H1 (cell line): ENCODE measurements at regions not wholly inside any gene's neighbourhood (a gene's known extent, or its start where the extent isn't known, plus 50 kb on each side); places are given as distances from the start of the nearest gene placed in this dataset.

Experiments used
- CTCF ChIA-PET: fragments of 300-600 bp; sonication (Branson Sonifier 250); formaldehyde crosslinking; loops from one replicate; lab custom pipeline; 2021; ENCODE audit not compliant: partially characterized antibody; lab: Charles Lee
- POLR2A ChIA-PET: fragments of 300-600 bp; sonication (Branson Sonifier 250); formaldehyde crosslinking; loops from one replicate; lab custom pipeline; 2021; ENCODE audit warnings: inconsistent platforms; ENCODE audit not compliant: partially characterized antibody; lab: Charles Lee
- DNase-seq, 2 experiments: peaks; one replicate each; pipeline versions ENCODE4 v3.0.0 to v3.0.0-alpha.2; 2010 to 2022; ENCODE audit warnings: low spot score in 2 of 2, low read depth in 1 of 2, mixed read lengths in 1 of 2
- FAIRE-seq: peaks from 2 replicates; lab custom pipeline; 2011; peaks lifted over from hg19 to GRCh38; lab: Jason Lieb, UNC
- H2AFZ ChIP-seq: 2 replicates; pipeline ENCODE4 v1.8.1; 2012; ENCODE audit warnings: low read length, inconsistent platforms
- H2AK5ac ChIP-seq: 2 replicates; pipeline ENCODE4 v1.6.1; 2013; ENCODE audit warnings: low read depth, low read length
- H2BK120ac ChIP-seq: replicated peaks from 2 replicates; pipeline ENCODE3; 2013; ENCODE audit warnings: low read depth, low read length, inconsistent platforms
- H2BK12ac ChIP-seq: 2 replicates; pipeline ENCODE4 v1.6.1; 2013; ENCODE audit warnings: low read depth, low read length
- H2BK15ac ChIP-seq: 2 replicates; pipeline ENCODE4 v1.6.1; 2013; ENCODE audit warnings: low read length
- H2BK20ac ChIP-seq: 2 replicates; pipeline ENCODE4 v1.6.1; 2013; ENCODE audit warnings: low read length
- H2BK5ac ChIP-seq: 2 replicates; pipeline ENCODE4 v1.6.1; 2013; ENCODE audit warnings: low read depth, low read length
- H3K14ac ChIP-seq: 2 replicates; pipeline ENCODE4 v1.6.1; 2013; ENCODE audit warnings: inconsistent platforms; ENCODE audit not compliant: insufficient read length
- H3K18ac ChIP-seq: 2 replicates; pipeline ENCODE4 v1.6.1; 2013; ENCODE audit warnings: low read length; ENCODE audit errors: extremely low read depth
- H3K23ac ChIP-seq: 2 replicates; pipeline ENCODE4 v1.6.1; 2013; ENCODE audit warnings: inconsistent platforms; ENCODE audit not compliant: insufficient read length
- H3K23me2 ChIP-seq: 2 replicates; pipeline ENCODE4 v1.6.1; 2013; ENCODE audit warnings: low read depth, low read length
- H3K27ac ChIP-seq: 2 replicates; pipeline ENCODE4 v1.6.1; 2011; ENCODE audit warnings: low read depth, low read length, inconsistent platforms
- H3K27me3 ChIP-seq, 4 experiments: replicated peaks in 1 of 4; 1 replicate in 1 of 4; 2 replicates in 3 of 4; pipeline versions ENCODE4 v1.6.1 to v1.8.1; 2011 to 2013; ENCODE audit warnings: low read length in 3 of 4, mild to moderate bottlenecking in 3 of 4, inconsistent platforms in 2 of 4, mixed read lengths in 2 of 4, moderate library complexity in 1 of 4; ENCODE audit not compliant: control insufficient read depth in 3 of 4, insufficient read depth in 3 of 4; ENCODE audit errors: extremely low read depth in 1 of 4
- H3K36me3 ChIP-seq, 4 experiments: 2 replicates each; pipeline versions ENCODE4 v1.6.1 to v1.8.1; 2011 to 2013; ENCODE audit warnings: mild to moderate bottlenecking in 4 of 4, low read length in 3 of 4, moderate library complexity in 2 of 4, control low read depth in 1 of 4, inconsistent platforms in 1 of 4; ENCODE audit not compliant: insufficient read depth in 4 of 4, control insufficient read depth in 2 of 4
- H3K4ac ChIP-seq: replicated peaks from 2 replicates; pipeline ENCODE3; 2013; ENCODE audit warnings: low read length, low read depth, mixed read lengths, inconsistent platforms; ENCODE audit not compliant: insufficient read length
- H3K4me1 ChIP-seq, 4 experiments: replicated peaks in 1 of 4; 1 replicate in 1 of 4; 2 replicates in 3 of 4; pipeline versions ENCODE4 v1.6.1 to v1.8.1; 2011 to 2013; ENCODE audit warnings: low read length in 3 of 4, inconsistent platforms in 2 of 4, mixed read lengths in 1 of 4; ENCODE audit not compliant: insufficient read depth in 4 of 4, control insufficient read depth in 3 of 4
- H3K4me2 ChIP-seq, 2 experiments: 2 replicates each; pipeline versions ENCODE4 v1.6.1 to v1.8.1; 2011 to 2013; ENCODE audit warnings: low read depth in 2 of 2, low read length in 2 of 2, control low read depth in 1 of 2, inconsistent platforms in 1 of 2, mild to moderate bottlenecking in 1 of 2; ENCODE audit not compliant: insufficient read depth in 1 of 2
- H3K4me3 ChIP-seq, 4 experiments: fragments of 200-600, 300-600 bp in 1 of 4; sonication (generic), shearing (Covaris generic), sonication (Bioruptor Twin) in 1 of 4; 2 replicates each; pipeline versions ENCODE4 v1.5.1 to v1.8.1; 2011 to 2016; ENCODE audit warnings: low read length in 4 of 4, low read depth in 3 of 4, control low read depth in 2 of 4, inconsistent platforms in 2 of 4, mild to moderate bottlenecking in 2 of 4, mixed read lengths in 1 of 4, moderate library complexity in 1 of 4; ENCODE audit not compliant: insufficient read depth in 2 of 4; ENCODE audit errors: extremely low read depth in 1 of 4
- H3K56ac ChIP-seq: replicated peaks from 2 replicates; pipeline ENCODE3; 2013; ENCODE audit warnings: low read depth, mild to moderate bottlenecking, mixed read lengths, low read length, inconsistent platforms; ENCODE audit not compliant: insufficient read length
- H3K79me1 ChIP-seq: 2 replicates; pipeline ENCODE4 v1.6.1; 2013; ENCODE audit warnings: low read depth, low read length, control low read depth
- H3K79me2 ChIP-seq, 2 experiments: 2 replicates each; pipeline versions ENCODE4 v1.6.1 to v1.8.1; 2012 to 2013; ENCODE audit warnings: low read length in 2 of 2, mild to moderate bottlenecking in 2 of 2, inconsistent platforms in 1 of 2; ENCODE audit not compliant: insufficient read depth in 2 of 2, control insufficient read depth in 1 of 2
- H3K9ac ChIP-seq, 4 experiments: replicated peaks in 1 of 4; 1 replicate in 1 of 4; 2 replicates in 3 of 4; pipeline versions ENCODE4 v1.6.1 to v1.8.1; 2011 to 2013; ENCODE audit warnings: low read depth in 3 of 4, low read length in 3 of 4, control low read depth in 2 of 4, mild to moderate bottlenecking in 2 of 4, moderate library complexity in 2 of 4, inconsistent platforms in 1 of 4; ENCODE audit errors: extremely low read depth in 1 of 4
- H3K9me3 ChIP-seq, 2 experiments: 2 replicates each; pipeline versions ENCODE4 v1.6.1 to v1.8.1; 2012 to 2013; ENCODE audit warnings: mild to moderate bottlenecking in 2 of 2, moderate library complexity in 2 of 2, control low read depth in 1 of 2, inconsistent platforms in 1 of 2, low read depth in 1 of 2, low read length in 1 of 2, mixed read lengths in 1 of 2; ENCODE audit not compliant: insufficient read depth in 2 of 2
- H4K20me1 ChIP-seq, 2 experiments: replicated peaks in 1 of 2; 2 replicates each; pipeline versions ENCODE3 to v1.8.1; 2011 to 2013; ENCODE audit warnings: inconsistent platforms in 2 of 2, low read length in 2 of 2, mild to moderate bottlenecking in 1 of 2; ENCODE audit not compliant: insufficient read depth in 2 of 2, control insufficient read depth in 1 of 2
- H4K5ac ChIP-seq: 2 replicates; pipeline ENCODE4 v1.6.1; 2013; ENCODE audit warnings: low read length, low read depth, mixed read lengths, inconsistent platforms; ENCODE audit not compliant: insufficient read length
- H4K8ac ChIP-seq: 2 replicates; pipeline ENCODE4 v1.8.0; 2013; ENCODE audit warnings: mild to moderate bottlenecking, moderate library complexity, low read length, inconsistent platforms; ENCODE audit not compliant: insufficient read depth; ENCODE audit errors: extremely low read depth
- H4K91ac ChIP-seq: replicated peaks from 2 replicates; pipeline ENCODE3; 2013; ENCODE audit warnings: low read length, mixed read lengths, inconsistent platforms; ENCODE audit not compliant: insufficient read length
- CBX8 ChIP-seq: fragments of 300-800, 300-1000 bp; sonication (generic); IDR thresholded peaks from 2 replicates; pipeline ENCODE4 v1.7.1; 2016; ENCODE audit warnings: low read depth, low read length, borderline replicate concordance
- KDM1A ChIP-seq: fragments of 200-600, 300-600 bp; sonication (generic); IDR thresholded peaks from 2 replicates; pipeline ENCODE4 v1.7.1; 2016; ENCODE audit warnings: mild to moderate bottlenecking, low read length, borderline replicate concordance
- KDM5A ChIP-seq: fragments of 200-600 bp; IDR thresholded peaks from 2 replicates; pipeline ENCODE4 v1.7.1; 2012; ENCODE audit warnings: mild to moderate bottlenecking, low read length, inconsistent platforms, mixed read lengths
- SRF ChIP-seq: IDR thresholded peaks from 2 replicates; pipeline ENCODE4 v1.6.1; 2011; ENCODE audit warnings: mild to moderate bottlenecking, low read depth, low read length, moderate library complexity
- WGBS, 2 experiments: shearing (Covaris generic) in 1 of 2; methylation state at CpG; one replicate each; pipeline versions ENCODE4 v1.1.6 to v1.1.7; 2013 to 2015; ENCODE audit warnings: low lambda C conversion rate in 2 of 2, mixed read lengths in 2 of 2, inconsistent platforms in 1 of 2, low coverage in 1 of 2, missing lambda C conversion rate in 1 of 2; ENCODE audit not compliant: insufficient replicate concordance in 2 of 2, insufficient coverage in 1 of 2, insufficient read length in 1 of 2; ENCODE audit errors: extremely low coverage in 1 of 2, missing lambda C conversion rate in 1 of 2; 5-methylcytosine and 5-hydroxymethylcytosine counted together

DNA sequence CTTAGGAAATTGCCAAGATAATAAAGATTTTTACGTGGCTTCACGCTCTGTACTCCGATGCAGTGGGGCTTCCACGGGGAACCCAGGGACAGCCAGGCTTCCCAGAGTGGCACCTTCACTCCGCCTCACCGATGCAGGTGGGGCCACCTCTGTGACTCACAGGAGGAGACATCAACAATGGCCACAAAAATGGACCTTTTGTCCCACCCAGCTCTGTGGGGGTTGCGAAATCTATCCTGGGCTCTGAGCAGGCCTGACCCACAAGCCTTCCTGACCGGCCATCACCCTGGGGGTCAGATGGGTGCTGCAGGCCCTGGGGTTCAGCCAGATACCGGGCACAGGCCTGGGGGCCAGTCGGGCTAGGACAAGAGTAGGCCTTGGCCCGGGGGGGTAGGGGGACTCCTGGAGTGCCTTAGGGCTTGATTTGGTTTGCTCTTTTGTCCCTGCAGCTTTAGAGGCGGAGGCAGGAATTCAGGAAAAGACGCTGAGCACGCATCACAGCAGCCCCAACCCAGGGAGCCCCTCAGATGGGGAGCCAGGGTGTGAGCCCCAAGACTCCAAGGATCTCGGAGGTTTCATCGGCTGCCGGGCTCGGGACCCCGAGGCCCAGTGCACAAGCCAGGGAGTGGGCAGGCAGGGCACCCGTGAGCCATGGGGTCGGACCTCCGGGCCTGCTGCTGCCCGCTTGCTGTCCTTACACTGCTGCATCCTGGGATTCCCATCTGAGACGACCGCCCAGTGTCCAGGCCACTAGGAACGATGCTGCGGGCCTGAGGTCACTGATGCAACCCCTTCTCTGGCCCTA, 136.5 kb upstream of the NKX1-1 start:
- ChIA-PET POLR2A (no interaction called here), CTCF (interaction anchor here (0.7 kb wide), 1 partner anchor 74 kb away, joined by 3 read pairs; no protein-coding TSS in a partner anchor)
- no peak overlapping the region for H2BK15ac ChIP-seq
- FAIRE-seq (no peak), DNase-seq (no peak)
- no peak overlapping the region for H2BK12ac ChIP-seq
- H3K79me1 ChIP-seq: no peaks in the 10 kb centered on the region
- no peak overlapping the region for H3K23ac ChIP-seq
- H2BK120ac ChIP-seq: no peak overlapping the region
- no peak overlapping the region for H3K4me2 ChIP-seq
- H3K27ac ChIP-seq: no peak overlapping the region
- H3K9ac ChIP-seq: no peak overlapping the region
- H3K4ac ChIP-seq: no peak overlapping the region
- no peaks in the 10 kb centered on the region; a peak in 2 of 7 replicates for H3K4me1 ChIP-seq
- no peaks in the 10 kb centered on the region for H3K9me3 ChIP-seq
- H3K56ac ChIP-seq: no peak overlapping the region
- H3K79me2 ChIP-seq: no peaks in the 10 kb centered on the region
- H2BK5ac ChIP-seq: no peak overlapping the region; the same call in 1 of the 2 replicates
- H3K4me3 ChIP-seq: no peak overlapping the region
- peak overlapping the region; percentile 85 for H4K8ac ChIP-seq
- H3K36me3 ChIP-seq: no peaks in the 10 kb centered on the region
- H3K27me3 ChIP-seq: no peaks in the 10 kb centered on the region
- H4K91ac ChIP-seq: no peak overlapping the region
- H4K20me1 ChIP-seq: peaks cover 0 to 2% of the 10 kb centered on the region in 2 experiments
- H3K18ac ChIP-seq: no peak overlapping the region
- H4K5ac ChIP-seq: no peak overlapping the region
- H3K14ac ChIP-seq: no peak overlapping the region
- H2BK20ac ChIP-seq: no peak overlapping the region
- 91% methylated on average over 21 of the region's 27 CpGs; no CpG with 5 or more reads in 1 of the 2 experiments for WGBS, 2 experiments
- H2AFZ ChIP-seq: no peak overlapping the region
- no peak overlapping the region for H2AK5ac ChIP-seq
- no peaks in the 10 kb centered on the region for H3K23me2 ChIP-seq
- TF ChIP-seq SRF (no peak), KDM5A (no peak), CBX8 (no peak), KDM1A (no peak)
